ENCODE measurements at regions not wholly inside any gene's neighbourhood (a gene's known extent, or its start where the extent isn't known, plus 50 kb on each side); places are given as distances from the start of the nearest gene placed in this dataset.

DNA sequence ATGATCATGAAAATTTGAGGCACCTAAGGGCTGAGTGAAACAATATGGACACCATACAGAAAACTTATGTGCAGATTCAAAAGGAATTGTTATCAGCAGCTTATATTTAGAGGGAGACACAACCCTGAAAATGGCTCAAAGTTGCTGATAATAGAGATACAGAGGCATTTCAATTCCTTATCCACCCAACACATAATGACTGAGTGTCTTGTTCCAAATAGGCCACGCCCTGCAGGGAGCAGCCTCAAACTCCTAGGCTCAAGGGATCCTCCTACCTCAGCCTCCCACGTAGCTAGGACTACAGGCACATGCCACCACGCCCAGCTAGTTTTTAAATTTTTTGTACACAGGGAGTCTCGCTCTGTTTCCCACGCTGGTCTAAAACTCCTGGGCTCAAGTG lies 79.0 kb downstream of the LBH start:
- Histone ChIP-seq H3K36me3 (ENCODE audit: insufficient read depth, low read length) (no peaks in the 10 kb centered on the region), H3K79me2 (ENCODE audit: insufficient read depth, low read length) (no peaks in the 10 kb centered on the region), H3K27me3 (ENCODE audit: insufficient read depth, low read length) (no peaks in the 10 kb centered on the region), H3K9me3 (ENCODE audit: insufficient read depth, low read depth, low read length) (no peaks in the 10 kb centered on the region), H3K9ac (ENCODE audit: low read length) (no peak overlapping the region), H3K4me3 (ENCODE audit: insufficient read depth, low read depth, low read length) (no peak overlapping the region), H3K27ac (ENCODE audit: low read depth, low read length) (no peak overlapping the region), H3K4me2 (ENCODE audit: low read length) (no peak overlapping the region), H4K20me1 (ENCODE audit: insufficient read depth, low read length) (no peaks in the 10 kb centered on the region), H3K4me1 (ENCODE audit: insufficient read depth, low read length) (peaks cover 7% of the 10 kb centered on the region), H2AFZ (ENCODE audit: low read depth, low read length) (no peak overlapping the region)
- Mint-ChIP-seq H3K36me3 (ENCODE audit: low read depth, unreplicated experiment) (no peaks in the 10 kb centered on the region), H3K4me1 (ENCODE audit: low read depth, unreplicated experiment) (no peaks in the 10 kb centered on the region), H3K27me3 (ENCODE audit: low read depth, unreplicated experiment) (peaks cover 6% of the 10 kb centered on the region), H3K9me3 (ENCODE audit: unreplicated experiment) (peaks cover 10% of the 10 kb centered on the region), H3K27ac (ENCODE audit: unreplicated experiment) (no peak overlapping the region), H3K4me3 (ENCODE audit: unreplicated experiment) (no peak overlapping the region)
- TF ChIP-seq EZH2 (IDR thresholded peaks at IDR 0.05; ENCODE audit: insufficient read depth, low read length) = no peak
- TF ChIP-seq, protein P1, sequence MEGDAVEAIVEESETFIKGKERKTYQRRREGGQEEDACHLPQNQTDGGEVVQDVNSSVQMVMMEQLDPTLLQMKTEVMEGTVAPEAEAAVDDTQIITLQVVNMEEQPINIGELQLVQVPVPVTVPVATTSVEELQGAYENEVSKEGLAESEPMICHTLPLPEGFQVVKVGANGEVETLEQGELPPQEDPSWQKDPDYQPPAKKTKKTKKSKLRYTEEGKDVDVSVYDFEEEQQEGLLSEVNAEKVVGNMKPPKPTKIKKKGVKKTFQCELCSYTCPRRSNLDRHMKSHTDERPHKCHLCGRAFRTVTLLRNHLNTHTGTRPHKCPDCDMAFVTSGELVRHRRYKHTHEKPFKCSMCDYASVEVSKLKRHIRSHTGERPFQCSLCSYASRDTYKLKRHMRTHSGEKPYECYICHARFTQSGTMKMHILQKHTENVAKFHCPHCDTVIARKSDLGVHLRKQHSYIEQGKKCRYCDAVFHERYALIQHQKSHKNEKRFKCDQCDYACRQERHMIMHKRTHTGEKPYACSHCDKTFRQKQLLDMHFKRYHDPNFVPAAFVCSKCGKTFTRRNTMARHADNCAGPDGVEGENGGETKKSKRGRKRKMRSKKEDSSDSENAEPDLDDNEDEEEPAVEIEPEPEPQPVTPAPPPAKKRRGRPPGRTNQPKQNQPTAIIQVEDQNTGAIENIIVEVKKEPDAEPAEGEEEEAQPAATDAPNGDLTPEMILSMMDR (IDR thresholded peaks at IDR 0.05; ENCODE audit: insufficient read depth, low read depth, low read length) = no peak
- DNase-seq (ENCODE audit: low read depth) (no peak), FAIRE-seq (no peak)

DNA sequence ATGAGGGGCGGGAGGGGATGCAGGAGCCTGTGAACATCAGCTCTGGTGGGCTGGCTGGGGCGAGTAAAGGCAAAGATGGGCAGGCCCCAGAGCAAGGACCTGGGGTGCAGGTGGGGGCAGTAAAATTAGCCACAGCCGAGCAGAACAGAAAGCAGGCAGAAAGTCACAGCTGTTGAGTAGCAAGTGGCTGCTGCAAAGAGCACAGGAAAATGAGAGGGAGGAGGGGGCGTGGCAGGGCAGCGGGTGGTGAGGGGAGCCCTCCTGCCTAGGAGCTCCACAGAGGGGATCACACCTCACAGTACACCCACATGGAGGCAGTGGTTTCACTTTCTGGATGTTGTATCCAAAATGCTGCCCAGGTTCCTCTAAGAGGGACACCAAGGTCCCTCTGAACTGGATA lies 79.6 kb downstream of the LBH start:
- Histone ChIP-seq H3K4me1 (ENCODE audit: insufficient read depth, low read length) (peaks cover under 1% of the 10 kb centered on the region), H3K36me3 (ENCODE audit: insufficient read depth, low read length) (no peaks in the 10 kb centered on the region), H4K20me1 (ENCODE audit: insufficient read depth, low read length) (no peaks in the 10 kb centered on the region), H3K4me3 (ENCODE audit: insufficient read depth, low read depth, low read length) (no peak overlapping the region), H3K27me3 (ENCODE audit: insufficient read depth, low read length) (no peaks in the 10 kb centered on the region), H3K9me3 (ENCODE audit: insufficient read depth, low read depth, low read length) (no peaks in the 10 kb centered on the region), H3K27ac (ENCODE audit: low read depth, low read length) (no peak overlapping the region), H2AFZ (ENCODE audit: low read depth, low read length) (no peak overlapping the region), H3K4me2 (ENCODE audit: low read length) (no peak overlapping the region), H3K79me2 (ENCODE audit: insufficient read depth, low read length) (no peaks in the 10 kb centered on the region), H3K9ac (ENCODE audit: low read length) (no peak overlapping the region)
- no peak overlapping the region for H3K4me3 Mint-ChIP-seq (ENCODE audit: unreplicated experiment)
- peaks cover 10% of the 10 kb centered on the region for H3K9me3 Mint-ChIP-seq (ENCODE audit: unreplicated experiment)
- FAIRE-seq = no peak
- H3K36me3 Mint-ChIP-seq (ENCODE audit: low read depth, unreplicated experiment) = no peaks in the 10 kb centered on the region
- no peaks in the 10 kb centered on the region for H3K4me1 Mint-ChIP-seq (ENCODE audit: low read depth, unreplicated experiment)
- DNase-seq (ENCODE audit: low read depth) = no peak
- no peak overlapping the region for H3K27ac Mint-ChIP-seq (ENCODE audit: unreplicated experiment)
- TF ChIP-seq EZH2 (IDR thresholded peaks at IDR 0.05; ENCODE audit: insufficient read depth, low read length) = no peak
- TF ChIP-seq, protein P1 (IDR thresholded peaks at IDR 0.05; ENCODE audit: insufficient read depth, low read depth, low read length) = no peak
- H3K27me3 Mint-ChIP-seq (ENCODE audit: low read depth, unreplicated experiment) = peaks cover 6% of the 10 kb centered on the region

DNA sequence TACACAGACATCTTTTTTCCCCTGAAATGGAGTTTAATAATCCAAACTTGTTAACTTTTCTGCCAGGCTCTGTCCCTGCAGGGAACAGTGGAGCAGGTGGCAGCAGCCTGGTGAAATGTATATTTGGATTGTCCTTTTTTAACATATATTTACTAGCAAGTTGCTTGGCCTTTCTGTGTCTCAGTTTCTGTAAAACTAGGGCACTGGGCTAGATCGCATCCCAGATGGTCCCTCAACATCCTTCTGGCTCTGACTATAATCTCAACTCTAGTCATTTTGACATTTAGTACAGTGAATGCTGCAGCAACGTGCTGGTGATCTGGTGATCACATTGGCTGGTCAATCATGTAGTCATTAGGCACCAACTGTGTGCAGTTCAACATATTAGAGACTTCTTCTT lies 80.4 kb downstream of the LBH start:
- Histone ChIP-seq H3K27ac (ENCODE audit: low read depth, low read length) (no peak overlapping the region), H3K4me1 (ENCODE audit: insufficient read depth, low read length) (no peaks in the 10 kb centered on the region), H3K27me3 (ENCODE audit: insufficient read depth, low read length) (no peaks in the 10 kb centered on the region), H3K4me3 (ENCODE audit: insufficient read depth, low read depth, low read length) (no peak overlapping the region), H3K9me3 (ENCODE audit: insufficient read depth, low read depth, low read length) (no peaks in the 10 kb centered on the region), H3K79me2 (ENCODE audit: insufficient read depth, low read length) (no peaks in the 10 kb centered on the region), H3K9ac (ENCODE audit: low read length) (no peak overlapping the region), H4K20me1 (ENCODE audit: insufficient read depth, low read length) (no peaks in the 10 kb centered on the region), H3K36me3 (ENCODE audit: insufficient read depth, low read length) (no peaks in the 10 kb centered on the region), H3K4me2 (ENCODE audit: low read length) (no peak overlapping the region), H2AFZ (ENCODE audit: low read depth, low read length) (no peak overlapping the region)
- Mint-ChIP-seq H3K27me3 (ENCODE audit: low read depth, unreplicated experiment) (peaks cover 2% of the 10 kb centered on the region), H3K4me1 (ENCODE audit: low read depth, unreplicated experiment) (no peaks in the 10 kb centered on the region), H3K4me3 (ENCODE audit: unreplicated experiment) (no peak overlapping the region), H3K27ac (ENCODE audit: unreplicated experiment) (no peak overlapping the region), H3K36me3 (ENCODE audit: low read depth, unreplicated experiment) (no peaks in the 10 kb centered on the region), H3K9me3 (ENCODE audit: unreplicated experiment) (peaks cover 7% of the 10 kb centered on the region)
- no peak for TF ChIP-seq EZH2 (IDR thresholded peaks at IDR 0.05; ENCODE audit: insufficient read depth, low read length)
- TF ChIP-seq, protein P1 (IDR thresholded peaks at IDR 0.05; ENCODE audit: insufficient read depth, low read depth, low read length) = no peak
- no peak for FAIRE-seq
- DNase-seq (ENCODE audit: low read depth) = no peak

Measured in astrocyte (in vitro differentiated cells and primary cell).